GM12875 (cell line): ENCODE measurements at regions not wholly inside any gene's neighbourhood (a gene's known extent, or its start where the extent isn't known, plus 50 kb on each side); places are given as distances from the start of the nearest gene placed in this dataset.

ENCODE experiments used
- H3K4me3 ChIP-seq: one replicate; pipeline ENCODE4 v1.5.1; 2011; ENCODE audit warnings: low read depth, low read length, control low read depth
- TF ChIP-seq, protein P1 (sequence below): IDR thresholded peaks from 2 replicates; pipeline ENCODE4 v1.5.1; 2011; ENCODE audit warnings: low read depth, mild to moderate bottlenecking, control low read depth, inconsistent platforms, low read length, moderate library complexity, borderline replicate concordance; ENCODE audit not compliant: insufficient read depth

DNA sequence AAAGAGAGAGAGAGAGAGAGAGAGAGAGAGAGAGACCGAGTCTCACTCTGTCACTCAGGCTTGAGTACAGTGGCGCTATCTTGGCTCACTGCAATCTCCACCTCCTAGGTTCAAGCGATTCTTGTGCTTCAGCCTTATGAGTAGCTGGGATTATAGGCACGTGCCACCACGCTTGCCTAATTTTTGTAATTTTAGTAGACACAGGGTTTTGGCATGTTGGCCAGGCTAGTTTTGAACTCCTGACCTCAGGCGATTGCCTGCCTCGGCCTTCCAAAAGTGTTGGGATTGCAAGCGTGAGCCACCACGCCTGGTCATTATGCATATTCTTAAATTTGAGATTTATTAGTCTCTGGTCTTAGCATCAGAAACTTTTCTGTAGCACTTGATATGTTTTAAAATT is 317.9 kb upstream of the ATP2B1 start:
- TF ChIP-seq, protein P1, sequence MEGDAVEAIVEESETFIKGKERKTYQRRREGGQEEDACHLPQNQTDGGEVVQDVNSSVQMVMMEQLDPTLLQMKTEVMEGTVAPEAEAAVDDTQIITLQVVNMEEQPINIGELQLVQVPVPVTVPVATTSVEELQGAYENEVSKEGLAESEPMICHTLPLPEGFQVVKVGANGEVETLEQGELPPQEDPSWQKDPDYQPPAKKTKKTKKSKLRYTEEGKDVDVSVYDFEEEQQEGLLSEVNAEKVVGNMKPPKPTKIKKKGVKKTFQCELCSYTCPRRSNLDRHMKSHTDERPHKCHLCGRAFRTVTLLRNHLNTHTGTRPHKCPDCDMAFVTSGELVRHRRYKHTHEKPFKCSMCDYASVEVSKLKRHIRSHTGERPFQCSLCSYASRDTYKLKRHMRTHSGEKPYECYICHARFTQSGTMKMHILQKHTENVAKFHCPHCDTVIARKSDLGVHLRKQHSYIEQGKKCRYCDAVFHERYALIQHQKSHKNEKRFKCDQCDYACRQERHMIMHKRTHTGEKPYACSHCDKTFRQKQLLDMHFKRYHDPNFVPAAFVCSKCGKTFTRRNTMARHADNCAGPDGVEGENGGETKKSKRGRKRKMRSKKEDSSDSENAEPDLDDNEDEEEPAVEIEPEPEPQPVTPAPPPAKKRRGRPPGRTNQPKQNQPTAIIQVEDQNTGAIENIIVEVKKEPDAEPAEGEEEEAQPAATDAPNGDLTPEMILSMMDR: no peak
- no peak overlapping the region for H3K4me3 ChIP-seq

DNA sequence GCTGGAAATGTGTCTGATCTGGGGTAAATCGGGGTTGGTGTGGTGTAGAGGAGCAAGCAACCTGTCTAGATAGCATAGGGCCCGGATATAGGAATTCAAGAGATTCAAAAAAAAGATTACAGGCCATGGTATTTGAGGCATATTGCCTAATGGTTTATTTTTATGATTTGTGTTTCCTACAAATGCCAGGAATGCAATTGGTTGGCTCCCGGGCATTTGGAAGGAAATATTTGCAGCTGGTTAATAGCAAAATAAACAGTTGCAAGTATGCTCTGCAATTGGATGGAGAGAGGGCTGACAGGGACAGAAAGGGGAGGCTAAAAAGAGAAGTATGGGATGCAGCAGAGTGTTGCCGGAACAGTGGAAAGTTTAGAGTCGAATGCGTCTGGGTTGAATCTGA is 315.6 kb upstream of the ATP2B1 start:
- TF ChIP-seq, protein P1: no peak
- no peak overlapping the region for H3K4me3 ChIP-seq

DNA sequence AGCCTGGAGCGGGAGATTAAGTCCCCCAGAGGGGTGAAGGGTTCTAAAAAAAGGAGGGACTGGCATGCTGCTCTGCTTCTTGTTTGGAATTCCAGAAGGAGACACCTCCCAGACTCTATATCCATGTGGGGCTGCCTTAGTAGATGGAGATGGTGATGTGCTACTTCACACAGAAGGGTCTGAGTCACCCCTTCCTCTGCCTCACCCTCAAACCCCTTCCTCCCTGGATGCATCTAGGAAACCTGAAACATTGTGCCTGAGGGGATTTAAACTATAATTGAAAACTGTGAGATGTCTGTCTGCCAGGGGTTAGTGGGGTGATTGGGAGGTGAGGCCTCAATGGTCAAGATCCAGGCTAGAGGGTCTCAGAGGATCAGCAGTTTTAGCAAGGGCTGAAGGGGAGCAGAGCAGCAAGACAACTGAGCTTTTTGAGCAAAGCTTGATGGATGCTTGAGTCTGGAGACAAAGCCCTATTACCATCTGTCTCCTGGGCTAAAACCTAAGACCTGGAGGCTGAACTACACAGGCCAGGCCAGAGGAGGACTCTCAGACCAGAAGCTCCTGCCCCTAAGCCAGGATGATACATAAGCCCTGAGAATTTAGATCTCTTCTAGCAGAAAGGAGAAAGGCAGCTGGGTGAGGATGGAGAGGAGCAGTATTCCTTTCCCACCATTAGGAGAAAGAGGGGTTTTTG is 314.7 kb upstream of the ATP2B1 start:
- TF ChIP-seq, protein P1: no peak
- no peak overlapping the region for H3K4me3 ChIP-seq

DNA sequence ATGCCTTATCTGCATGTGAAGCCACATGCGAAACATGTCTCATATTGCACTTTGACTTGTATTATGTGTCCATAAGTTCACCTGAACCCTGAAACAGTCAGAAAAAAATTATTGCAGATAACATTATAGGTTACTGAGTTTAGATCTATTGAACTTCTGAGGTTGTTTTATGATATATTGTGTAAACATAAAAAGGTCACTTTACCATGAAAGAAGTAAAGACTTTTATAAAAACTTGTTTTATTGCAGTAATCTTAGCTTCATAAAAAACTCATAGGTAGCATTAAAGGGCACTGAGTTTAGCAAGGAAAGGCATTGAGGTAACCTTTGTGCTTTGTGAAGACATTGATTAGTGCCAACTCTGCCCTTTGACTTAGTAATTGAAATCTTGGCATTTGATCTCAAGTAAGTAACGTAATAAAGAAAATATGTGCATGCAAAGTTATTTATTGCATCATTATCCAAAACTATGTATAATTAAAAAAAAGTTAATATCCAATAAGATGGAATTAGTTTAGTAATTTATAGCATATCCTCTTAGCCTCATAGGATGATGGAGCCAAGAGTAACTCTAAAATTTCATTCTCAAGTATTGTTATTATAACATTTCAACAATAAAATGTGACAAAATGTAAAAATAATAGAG is 313.3 kb upstream of the ATP2B1 start:
- no peak overlapping the region for H3K4me3 ChIP-seq
- TF ChIP-seq, protein P1: no peak

DNA sequence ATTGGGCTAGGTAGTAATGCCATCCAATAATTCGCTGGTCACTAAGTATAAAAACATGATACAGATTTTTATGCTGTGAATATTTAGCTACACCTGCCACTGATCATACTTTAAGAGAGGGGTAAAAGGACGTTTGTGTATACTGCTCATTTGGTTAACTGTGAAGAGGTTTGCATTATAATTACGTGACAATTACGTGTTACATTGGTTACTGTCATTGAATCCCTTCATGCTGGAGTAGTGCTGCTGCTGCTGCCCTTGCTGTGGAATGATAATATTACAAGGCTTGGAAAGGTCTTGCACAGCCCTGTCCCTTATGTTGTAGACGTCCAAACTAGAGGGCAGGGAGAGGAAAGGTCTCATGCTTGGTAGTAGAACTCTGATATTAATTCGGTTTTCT is 312.2 kb upstream of the ATP2B1 start:
- TF ChIP-seq, protein P1: no peak

DNA sequence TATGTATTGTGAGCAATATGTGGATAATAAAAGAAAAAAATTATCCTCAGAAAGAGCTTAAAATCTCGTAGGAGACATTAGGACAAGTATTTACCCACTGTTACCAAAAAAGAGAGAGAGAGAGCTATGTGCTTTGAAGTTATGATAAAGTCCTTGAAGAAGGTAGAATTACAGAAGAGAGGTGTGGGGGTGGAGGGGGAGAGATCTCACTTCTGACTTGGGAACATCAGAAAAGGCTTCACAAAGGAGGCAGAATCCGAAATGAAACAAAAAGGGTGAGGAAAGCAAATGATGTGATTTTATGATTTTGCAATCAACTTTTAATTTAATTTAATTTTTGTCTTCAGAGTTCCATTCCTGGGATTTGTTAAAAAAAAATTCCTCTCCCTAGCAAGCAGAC is 311.8 kb upstream of the ATP2B1 start:
- H3K4me3 ChIP-seq: no peak overlapping the region
- TF ChIP-seq, protein P1: no peak

More for the DNA sequence above, 312.2 kb upstream of the ATP2B1 start:
- H3K4me3 ChIP-seq: no peak overlapping the region

DNA sequence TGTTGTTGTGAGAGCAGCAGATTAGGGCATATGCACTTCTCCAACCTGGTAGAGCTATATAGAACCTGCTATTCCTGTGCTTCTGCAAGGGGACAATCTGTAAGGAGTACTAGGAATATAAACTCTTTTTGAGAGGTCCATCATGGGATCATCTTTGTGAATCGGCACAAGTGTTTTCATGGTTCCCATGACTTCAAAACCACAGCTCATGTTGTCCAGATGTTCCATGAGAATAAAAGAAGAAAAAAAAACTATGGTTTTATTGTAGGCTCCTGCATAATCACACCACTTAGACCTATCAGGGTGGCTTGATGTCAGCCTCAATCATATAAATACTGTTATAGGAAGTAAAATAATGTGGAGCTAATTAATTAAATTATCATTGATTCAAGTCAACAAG is 311.4 kb upstream of the ATP2B1 start:
- no peak overlapping the region for H3K4me3 ChIP-seq
- TF ChIP-seq, protein P1: no peak
